ENCODE measurements at regions not wholly inside any gene's neighbourhood (a gene's known extent, or its start where the extent isn't known, plus 50 kb on each side); places are given as distances from the start of the nearest gene placed in this dataset.

- Histone ChIP-seq H3K4me3 (ENCODE audit: low read depth, low read length) (no peak overlapping the region), H3K27ac (no peak overlapping the region), H3K9me3 (ENCODE audit: severe bottlenecking) (no peaks in the 10 kb centered on the region), H3K36me3 (no peaks in the 10 kb centered on the region), H3K27me3 (ENCODE audit: insufficient read depth, low read depth, severe bottlenecking) (peaks cover 25% of the 10 kb centered on the region)
- DNase-seq, result no peak
- no peak for TF ChIP-seq CTCF (IDR thresholded peaks at IDR 0.05; ENCODE audit: low read depth, low read length)
Observed at GRCh38 chr20:22070610-22071058, 365.2 kb downstream of the PAX1 start.

GRCh38 chr20:22063753-22064152 is 358.3 kb downstream of the PAX1 start:
- no peaks in the 10 kb centered on the region for H3K9me3 ChIP-seq (ENCODE audit: severe bottlenecking)
- no peak overlapping the region for H3K27ac ChIP-seq
- DNase-seq, result no peak
- no peak overlapping the region for H3K4me3 ChIP-seq (ENCODE audit: low read depth, low read length)
- no peak for TF ChIP-seq CTCF (IDR thresholded peaks at IDR 0.05; ENCODE audit: low read depth, low read length)
- H3K36me3 ChIP-seq, result no peaks in the 10 kb centered on the region
- peaks cover 40% of the 10 kb centered on the region for H3K27me3 ChIP-seq (ENCODE audit: insufficient read depth, low read depth, severe bottlenecking)

GRCh38 chr20:22062874-22063273 is 357.4 kb downstream of the PAX1 start:
- H3K4me3 ChIP-seq (ENCODE audit: low read depth, low read length), result no peak overlapping the region
- H3K9me3 ChIP-seq (ENCODE audit: severe bottlenecking), result no peaks in the 10 kb centered on the region
- H3K36me3 ChIP-seq, result no peaks in the 10 kb centered on the region
- no peak overlapping the region for H3K27ac ChIP-seq
- no peak for DNase-seq
- no peak for TF ChIP-seq CTCF (IDR thresholded peaks at IDR 0.05; ENCODE audit: low read depth, low read length)
- peaks cover 46% of the 10 kb centered on the region for H3K27me3 ChIP-seq (ENCODE audit: insufficient read depth, low read depth, severe bottlenecking)

- TF ChIP-seq CTCF (IDR thresholded peaks at IDR 0.05; ENCODE audit: low read depth, low read length), result no peak
- H3K27me3 ChIP-seq (ENCODE audit: insufficient read depth, low read depth, severe bottlenecking), result peaks cover 55% of the 10 kb centered on the region
- no peaks in the 10 kb centered on the region for H3K9me3 ChIP-seq (ENCODE audit: severe bottlenecking)
- H3K4me3 ChIP-seq (ENCODE audit: low read depth, low read length), result no peak overlapping the region
- no peak for DNase-seq
- H3K27ac ChIP-seq, result no peak overlapping the region
- no peaks in the 10 kb centered on the region for H3K36me3 ChIP-seq
Observed at GRCh38 chr20:22060610-22061009, 355.1 kb downstream of the PAX1 start.

GRCh38 chr20:22058746-22059145 is 353.3 kb downstream of the PAX1 start:
- H3K27me3 ChIP-seq (ENCODE audit: insufficient read depth, low read depth, severe bottlenecking), result peaks cover 49% of the 10 kb centered on the region

More at GRCh38 chr20:22058746-22059145, 353.3 kb downstream of the PAX1 start:
- Histone ChIP-seq H3K36me3 (no peaks in the 10 kb centered on the region), H3K4me3 (ENCODE audit: low read depth, low read length) (no peak overlapping the region), H3K27ac (no peak overlapping the region), H3K9me3 (ENCODE audit: severe bottlenecking) (no peaks in the 10 kb centered on the region)
- no peak for TF ChIP-seq CTCF (IDR thresholded peaks at IDR 0.05; ENCODE audit: low read depth, low read length)
- no peak for DNase-seq

Measured in WERI-Rb-1 (cell line).